GM19351 (cell line): ENCODE measurements at regions not wholly inside any gene's neighbourhood (a gene's known extent, or its start where the extent isn't known, plus 50 kb on each side); places are given as distances from the start of the nearest gene placed in this dataset.

ENCODE experiments used
- ATAC-seq: cut with Tn5 transposase; IDR thresholded peaks from one replicate; pipeline ENCODE4 v1.9.1; 2021; ENCODE audit warnings: mild to moderate bottlenecking, moderate library complexity; ENCODE audit not compliant: unreplicated experiment

DNA sequence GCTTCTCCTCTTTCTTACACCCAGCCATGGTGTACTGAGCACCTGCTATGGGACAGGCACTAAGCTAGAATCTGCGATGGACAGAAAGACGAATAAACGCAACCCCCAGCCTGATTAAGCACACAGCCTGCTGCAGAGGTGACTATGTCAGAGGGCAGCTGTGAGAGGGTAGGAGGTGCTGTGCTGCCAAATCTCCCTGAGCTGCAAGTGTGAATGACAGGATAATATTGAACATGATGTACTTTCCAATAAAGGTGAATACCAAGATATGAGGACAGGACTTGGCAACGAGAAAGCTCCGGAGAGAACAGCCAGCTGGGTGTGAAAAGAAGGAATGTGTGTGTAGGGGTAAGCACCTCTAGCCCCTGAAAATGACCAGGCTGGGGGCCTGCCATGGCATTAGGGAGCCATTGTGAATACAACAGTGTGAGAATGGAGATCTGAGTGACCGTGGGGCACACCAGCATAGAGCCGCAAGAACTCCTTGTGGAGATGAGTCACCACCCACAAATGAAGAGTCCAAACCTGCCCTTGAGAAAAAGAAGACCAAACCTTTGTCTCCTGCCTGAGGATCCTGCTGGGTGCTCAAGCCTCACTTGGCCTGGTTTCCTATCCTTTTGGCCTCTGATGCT, 83.0 kb upstream of the ATF3 start:
- no peak for ATAC-seq

DNA sequence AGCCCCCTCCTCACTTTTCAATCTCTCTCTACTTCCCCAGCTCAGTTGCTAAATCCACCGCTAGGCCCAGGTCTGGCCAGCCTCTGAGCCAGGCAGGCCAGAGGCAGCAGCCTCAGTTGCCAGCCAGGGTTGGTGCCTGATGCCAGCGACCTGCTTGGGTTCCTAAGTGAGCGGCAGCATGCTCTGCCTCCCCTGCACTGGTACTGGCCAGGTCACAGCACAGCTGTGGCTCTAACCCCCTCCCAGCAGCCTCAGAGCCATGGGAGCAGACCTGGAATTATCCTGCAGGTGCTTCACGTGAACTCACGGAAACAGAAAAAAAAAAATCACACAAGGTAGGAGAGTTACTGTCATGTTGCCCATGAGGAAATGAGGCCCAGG, 82.5 kb upstream of the ATF3 start:
- no peak for ATAC-seq

DNA sequence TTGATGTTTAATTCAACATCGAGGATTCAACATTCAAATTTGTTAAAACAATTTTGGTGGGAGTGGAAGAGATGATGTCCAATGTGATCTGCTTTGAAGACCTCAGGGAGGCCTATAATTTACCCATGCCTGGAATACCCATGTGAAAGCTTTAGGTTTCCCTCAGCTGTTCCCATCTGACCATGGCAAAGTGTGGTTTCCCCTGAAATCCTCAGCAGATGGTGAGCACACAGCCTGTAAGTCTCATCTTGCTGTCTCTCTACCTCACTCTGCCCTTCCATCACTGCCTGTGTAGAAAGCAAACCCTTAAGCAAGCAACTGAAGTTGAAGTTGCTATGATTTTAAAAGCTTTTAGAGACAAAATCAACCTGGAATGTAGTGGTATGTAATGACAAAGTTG, 80.1 kb upstream of the ATF3 start:
- no peak for ATAC-seq

DNA sequence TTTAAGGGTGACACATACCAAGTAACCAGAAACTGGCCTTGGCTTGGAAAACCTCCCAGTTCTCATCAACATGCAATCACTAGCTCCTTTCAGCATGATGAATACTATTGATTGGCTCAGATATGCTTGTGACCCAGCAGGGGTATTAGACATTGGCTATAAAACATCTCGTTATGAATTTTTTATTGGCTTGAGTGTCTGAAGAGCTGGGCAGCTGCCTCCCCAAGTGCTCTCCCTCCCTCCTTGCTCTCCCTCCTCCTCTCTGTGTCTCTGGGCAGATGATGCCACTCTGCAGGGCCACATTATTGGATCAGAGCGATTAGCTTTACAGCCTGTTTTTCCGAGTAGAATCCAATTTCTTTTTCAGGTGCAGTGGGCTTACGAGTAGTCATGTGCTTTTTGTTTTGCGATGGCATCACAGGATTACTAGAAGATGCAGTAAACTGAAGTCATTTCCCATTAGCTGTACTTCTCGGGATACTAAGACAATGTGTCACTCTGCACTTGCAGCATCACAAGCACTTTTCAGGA, 79.3 kb upstream of the ATF3 start:
- ATAC-seq: no peak

DNA sequence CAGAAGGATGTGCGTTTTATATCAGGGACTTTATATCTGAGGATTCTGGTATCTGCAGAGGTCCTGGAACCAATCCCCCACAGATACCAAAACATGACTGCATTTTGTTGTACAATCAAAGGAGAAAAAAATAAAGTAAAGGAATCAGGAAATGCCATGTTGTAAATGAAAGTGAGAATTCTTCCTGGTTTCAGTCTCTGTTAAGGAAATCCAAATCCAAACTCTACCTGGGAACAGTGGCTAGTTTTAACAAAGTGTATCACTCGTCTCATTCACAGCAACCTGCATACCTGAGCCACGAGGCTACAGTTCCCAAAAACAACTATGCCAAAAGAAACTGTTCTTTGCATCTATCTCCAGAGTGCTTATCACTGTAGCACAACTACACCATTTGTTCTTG, 77.3 kb upstream of the ATF3 start:
- no peak for ATAC-seq

DNA sequence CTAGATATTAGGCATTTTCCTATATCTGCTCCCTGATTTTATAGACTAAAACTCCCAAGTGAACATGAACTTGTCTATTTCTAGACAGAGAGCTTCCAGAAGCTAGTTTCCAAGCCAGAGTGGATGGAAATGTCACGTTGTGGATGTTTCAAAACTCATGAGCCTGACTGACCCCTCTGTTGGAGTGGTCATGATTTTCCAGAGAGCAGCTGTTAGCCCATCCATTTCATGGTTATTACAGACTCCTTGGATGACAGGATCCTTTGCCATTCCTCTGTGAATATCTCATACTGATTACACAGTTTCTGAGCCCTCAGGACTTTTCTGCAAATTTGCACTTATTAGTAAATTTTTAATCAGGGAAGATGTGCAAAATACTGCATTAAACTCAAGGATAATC, 76.8 kb upstream of the ATF3 start:
- ATAC-seq: no peak

DNA sequence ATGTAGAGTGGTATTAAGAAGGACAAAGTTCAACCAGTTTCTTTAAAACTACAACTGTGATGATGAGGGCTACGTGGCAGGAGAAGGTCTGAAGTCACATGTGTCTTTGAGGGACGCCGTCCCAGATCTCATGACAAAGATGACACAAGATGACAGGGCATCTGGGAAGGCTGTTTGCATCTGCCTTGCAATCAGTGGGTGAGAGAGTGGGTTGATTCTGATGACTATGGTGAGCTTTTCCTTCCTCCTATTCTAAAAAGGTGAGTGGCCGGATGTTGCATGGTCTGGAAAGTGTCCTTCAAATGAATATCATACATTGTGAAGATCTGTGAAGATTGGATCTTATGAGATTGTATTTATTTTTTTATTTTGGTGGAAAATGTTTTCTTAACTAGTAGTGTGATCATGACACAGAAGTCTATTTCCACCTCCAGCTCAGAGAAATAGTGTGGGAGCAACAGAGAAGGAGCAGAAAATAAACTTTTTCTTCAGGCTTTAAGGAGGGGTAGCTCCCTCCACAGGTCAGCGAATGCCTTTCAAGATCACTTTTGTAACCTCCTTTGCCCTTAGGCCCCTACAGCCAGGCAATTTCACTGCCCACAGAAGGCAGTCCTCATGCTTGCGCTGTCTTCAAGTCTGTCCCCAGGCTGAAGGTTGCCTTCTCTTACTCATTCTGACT, 76.0 kb upstream of the ATF3 start:
- ATAC-seq: no peak

DNA sequence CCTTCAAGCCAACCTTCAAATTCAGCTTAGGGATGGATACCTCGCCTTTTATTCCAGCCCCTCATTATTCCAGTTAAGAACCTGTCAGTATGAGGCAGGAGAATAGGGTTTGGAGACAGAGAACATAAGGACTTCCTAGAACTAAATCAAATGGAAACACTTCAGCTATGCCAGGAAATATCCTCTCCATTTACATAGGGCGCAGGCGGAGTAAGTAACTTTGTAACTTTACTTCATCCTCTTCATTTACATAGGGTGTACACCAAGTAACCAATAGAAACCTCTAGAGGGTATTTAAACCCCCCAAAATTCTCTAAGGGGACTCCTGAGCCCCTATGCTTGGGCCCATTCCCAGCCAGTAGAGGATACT, 75.4 kb upstream of the ATF3 start:
- ATAC-seq: no peak

DNA sequence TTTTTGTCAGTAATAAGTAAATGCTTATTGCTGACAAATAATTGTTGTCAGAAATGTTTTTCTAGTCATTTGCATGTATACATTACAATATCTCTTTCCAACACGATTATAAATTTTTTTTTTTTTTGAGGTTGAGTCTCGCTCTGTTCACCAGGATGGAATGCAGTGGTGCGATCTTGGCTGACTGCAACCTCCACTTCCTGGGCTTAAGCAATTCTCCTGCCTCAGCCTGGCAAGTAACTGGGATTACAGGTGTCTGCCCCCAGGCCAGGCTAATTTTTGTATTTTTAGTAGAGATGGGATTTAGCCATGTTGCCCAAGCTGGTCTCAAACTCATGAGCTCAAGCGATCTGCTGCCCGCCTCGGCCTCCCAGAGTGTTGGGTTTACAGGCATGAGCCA, 72.0 kb upstream of the ATF3 start:
- ATAC-seq: no peak

DNA sequence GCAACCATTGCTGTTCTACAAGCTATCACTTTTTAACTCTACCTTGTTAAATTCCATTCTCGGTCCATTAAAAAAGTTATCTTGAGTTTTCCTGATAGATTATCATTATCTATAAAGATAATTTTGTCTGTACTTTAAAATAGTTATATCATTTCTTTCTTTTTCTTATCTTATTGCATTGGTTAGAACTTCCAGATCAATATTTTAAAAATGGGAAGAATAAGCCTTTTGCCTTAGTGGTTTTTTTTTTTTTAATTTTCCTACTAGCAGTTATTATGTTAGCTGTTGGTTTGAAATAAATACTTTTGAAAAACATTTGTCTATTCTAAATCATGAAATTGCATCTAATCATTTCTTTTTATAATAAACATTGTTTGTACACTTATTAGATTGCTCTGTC, 71.0 kb upstream of the ATF3 start:
- ATAC-seq: no peak

DNA sequence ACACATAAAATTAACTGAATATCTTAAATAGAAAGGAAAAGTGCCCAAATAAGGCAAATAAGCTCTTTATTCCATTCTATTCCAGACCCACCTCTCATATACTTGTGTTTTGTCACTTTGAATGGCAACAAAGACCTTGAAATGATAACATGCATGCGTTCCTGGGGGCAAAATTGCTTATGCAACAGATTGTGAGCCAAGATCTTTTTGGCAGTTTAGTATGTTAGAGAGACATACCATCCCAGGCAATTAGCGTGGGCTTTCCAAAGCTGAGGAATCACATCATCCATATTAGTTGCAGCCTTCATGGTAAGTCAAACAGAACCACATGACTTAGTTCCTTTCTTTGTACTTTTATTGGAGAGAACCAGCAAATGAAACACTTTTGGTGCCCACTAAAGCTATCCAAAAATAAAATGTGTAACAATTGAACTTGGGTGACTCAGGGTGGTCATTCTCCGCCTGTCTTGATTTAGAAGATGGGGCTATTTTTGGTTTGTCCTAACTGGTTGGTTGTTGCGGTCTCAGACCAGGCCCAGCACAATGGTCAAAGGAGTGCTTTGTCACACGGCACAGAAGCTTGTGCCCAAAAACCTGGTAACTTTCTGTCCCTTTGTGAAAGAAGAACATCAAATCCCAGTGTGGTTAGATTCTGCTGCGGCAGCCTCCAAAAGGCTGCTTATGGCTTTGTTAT, 68.7 kb upstream of the ATF3 start:
- no peak for ATAC-seq

DNA sequence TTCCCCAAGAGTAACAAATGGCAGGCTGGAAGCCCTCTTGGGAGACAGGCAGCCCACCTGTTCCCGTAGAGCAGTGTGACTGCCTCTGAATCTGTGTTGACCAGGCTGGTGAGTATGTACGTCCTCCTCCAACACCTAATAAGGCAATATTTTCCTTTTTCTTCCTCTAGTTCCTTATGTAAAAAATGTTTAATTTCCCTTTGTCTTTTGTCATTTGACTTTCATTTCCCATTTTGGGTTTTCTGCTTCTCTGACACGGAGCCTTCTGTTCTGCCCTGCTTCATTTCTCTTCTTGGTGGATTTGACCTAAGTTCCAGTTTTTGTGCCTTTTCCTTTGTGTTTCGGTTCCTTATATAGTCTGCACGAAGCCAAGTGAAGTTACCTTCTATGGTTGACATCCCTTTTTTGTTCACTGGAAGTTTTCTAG, 65.8 kb upstream of the ATF3 start:
- no peak for ATAC-seq

DNA sequence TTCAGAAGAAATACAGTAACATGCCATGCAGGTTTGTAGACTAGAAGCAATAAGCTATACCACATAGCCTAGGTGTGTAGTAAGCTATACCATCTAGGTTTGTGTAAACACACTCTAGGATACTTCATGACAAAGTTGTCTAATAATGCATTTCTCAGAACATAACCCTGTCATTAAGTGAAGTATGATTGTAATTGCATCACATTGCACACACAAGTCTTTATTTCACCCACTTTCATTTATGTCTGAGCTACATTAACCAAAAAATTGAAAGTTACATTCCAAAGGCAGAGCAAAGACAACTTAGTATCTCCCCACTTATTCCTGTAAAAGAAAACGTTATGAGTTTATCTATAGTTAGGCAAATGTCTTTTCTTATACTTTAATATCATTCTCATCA, 64.5 kb upstream of the ATF3 start:
- ATAC-seq: no peak

DNA sequence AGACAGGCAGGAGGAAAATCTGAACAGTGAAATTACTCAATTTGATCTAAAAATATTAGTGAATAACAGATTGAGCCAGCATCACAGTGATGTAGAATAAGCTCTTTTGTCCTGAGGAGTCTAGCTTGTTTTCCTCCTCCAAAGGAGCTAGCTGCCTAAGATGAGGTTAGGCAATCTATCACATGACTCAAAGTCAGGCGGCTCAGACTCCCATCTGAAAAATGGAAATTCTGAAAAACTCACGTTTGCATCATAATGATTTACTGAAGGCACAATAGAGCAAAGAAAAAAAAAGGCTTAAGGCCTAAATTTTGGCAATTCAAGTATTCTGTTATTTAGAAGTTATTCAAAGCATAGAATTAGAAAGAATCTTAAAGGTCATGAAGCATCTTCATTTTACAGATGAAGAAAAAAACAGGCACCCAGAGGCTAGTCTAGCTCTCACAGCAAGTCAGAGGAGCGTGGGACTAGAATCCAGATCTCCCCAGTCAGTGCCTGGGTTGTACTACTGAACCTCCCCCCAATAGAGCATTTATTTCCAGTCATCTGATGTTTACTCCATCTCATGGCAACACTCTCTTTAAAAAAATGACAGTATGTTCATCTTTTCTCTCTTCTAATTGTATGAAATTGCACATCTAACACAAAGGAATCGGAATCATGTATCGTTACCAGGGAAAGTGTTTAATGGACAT, 62.5 kb upstream of the ATF3 start:
- no peak for ATAC-seq

DNA sequence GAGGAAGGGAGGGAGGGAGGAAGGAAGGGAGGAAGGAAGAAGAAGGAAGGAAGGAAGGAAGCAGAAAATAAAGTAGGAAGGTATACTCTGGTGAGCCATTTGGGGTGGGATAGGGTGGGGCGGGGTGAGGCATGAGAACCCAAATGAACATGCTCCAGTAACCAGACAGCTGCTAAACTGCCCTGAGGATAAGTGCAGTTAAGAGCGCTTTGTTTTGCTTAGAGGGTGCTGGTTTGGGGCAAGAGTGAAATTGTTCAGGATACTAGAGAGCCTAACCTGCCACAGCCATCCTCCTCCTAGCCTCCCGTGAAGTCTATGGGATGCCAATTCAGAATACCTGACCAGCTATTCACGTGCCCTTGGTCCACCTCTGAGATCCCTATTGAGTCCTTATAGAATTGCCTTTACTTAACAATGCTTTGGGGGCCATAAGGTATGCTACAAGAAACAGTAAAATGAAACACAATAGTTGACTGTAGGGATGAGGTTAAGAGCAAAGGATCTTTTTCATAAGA, 59.0 kb upstream of the ATF3 start:
- no peak for ATAC-seq

DNA sequence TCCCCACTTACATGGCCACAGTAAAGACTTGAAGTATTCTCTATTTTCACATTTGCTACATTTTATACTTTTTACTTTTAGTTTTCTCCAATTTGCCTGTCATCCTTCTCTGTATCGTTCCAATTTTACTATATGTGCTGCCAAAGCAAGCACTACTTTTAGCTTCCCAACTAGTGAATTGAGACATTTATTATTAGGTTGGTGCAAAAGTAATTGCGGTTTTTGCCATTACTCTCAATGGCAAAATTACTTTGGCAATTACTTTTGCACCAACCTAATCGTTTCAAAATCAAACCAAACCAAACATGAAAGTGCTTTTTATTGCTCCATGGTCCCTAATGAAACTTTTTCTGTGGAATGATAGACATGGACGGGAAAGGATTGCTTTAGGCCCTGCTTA, 56.6 kb upstream of the ATF3 start:
- ATAC-seq: no peak

DNA sequence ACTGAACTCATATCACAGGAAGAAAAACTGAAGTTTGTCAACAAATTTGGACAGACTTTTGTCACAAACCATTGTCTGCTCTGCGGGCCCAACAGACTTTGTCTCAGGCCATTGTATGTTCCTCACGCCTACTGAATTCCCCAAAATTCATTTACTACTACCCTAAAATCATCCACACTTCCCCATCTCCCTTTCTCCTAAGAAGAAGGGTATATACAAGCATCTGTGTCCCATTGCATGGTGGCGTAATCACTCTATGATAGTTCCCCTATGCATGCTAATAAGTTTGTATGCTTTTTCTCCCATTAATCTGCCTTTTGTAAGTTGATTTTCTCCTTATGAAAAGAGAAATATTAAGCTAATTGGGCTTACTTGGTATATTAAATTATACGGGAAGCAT, 54.9 kb upstream of the ATF3 start:
- no peak for ATAC-seq

DNA sequence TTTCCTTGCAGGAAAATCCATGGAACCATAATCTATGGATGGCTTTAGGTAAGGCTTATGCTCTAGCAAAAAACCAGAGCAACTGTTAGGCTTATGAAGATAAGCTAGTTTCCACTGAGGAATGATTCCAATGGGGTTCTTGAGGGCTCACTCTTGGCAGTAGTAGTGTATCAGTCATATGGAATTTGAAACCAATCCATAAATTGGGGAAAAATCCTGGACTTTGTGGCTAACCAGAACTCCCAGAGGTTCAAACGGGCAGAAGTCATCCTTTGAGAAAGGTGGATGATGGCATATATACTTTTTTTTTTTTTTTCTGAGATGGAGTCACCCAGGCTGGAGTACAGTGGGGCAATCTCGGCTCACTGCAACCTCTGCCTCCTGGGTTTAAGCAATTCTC, 54.2 kb upstream of the ATF3 start:
- no peak for ATAC-seq

DNA sequence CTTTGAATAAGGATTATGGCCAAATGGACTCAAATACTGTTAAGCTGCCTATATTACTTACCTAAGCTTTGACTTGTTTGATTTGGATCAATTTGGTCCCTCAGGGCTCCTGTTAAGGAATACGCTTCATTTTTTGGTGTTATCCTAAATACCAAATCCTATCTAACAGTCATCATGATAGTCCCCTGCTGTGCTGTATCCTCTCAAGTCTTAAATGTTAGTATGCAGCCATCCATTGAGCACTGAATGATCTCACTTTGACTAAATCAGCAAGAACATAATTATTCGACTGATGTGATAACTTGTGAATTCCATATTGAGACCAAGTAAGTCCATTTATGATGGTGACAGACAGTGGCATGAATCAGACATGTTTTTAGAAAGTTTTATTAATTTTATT, 53.1 kb upstream of the ATF3 start:
- no peak for ATAC-seq

DNA sequence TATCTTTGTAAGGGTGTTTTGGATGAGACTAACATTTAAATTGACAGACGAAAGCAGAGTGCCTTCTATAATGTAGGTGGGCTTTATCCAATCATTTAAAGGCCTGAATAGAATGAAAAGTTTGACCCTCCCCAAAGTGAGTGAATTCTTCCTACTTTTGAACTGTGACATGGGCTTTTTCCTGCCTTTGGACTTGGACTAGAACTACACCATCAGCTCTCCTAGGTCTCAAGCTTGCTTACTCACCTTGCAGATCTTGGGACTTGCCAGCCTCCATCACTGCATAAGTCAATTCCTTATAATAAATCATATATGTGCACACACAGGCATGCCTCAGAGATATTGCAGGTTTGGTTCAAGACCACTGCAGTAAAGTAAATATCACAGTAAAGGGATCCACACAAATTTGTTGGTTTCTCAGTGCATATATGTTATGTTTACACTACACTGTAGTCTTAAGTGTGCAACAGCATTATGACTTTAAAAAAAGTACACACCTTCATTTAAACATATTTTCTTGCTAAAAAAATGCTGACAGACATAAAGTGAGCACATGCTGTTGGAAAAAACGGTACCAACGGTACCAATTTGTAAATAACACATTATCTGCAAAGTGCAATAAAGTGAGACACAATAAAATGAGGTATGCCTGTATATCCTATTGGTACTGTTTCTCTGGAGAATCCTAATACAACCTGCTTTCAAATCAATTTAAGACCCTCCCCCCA, 51.6 kb upstream of the ATF3 start:
- no peak for ATAC-seq
